MCF 10A (cell line): ENCODE measurements at regions not wholly inside any gene's neighbourhood (a gene's known extent, or its start where the extent isn't known, plus 50 kb on each side); places are given as distances from the start of the nearest gene placed in this dataset.

ENCODE experiments used
- BruUV-seq: library from RNA; stranded (reverse); fragments of 400-500 nt; replicated peaks from 2 replicates; lab custom pipeline; 2021; lab: Mats Ljungman, UMichigan
- CTCF ChIA-PET: fragments of 300-600 bp; sonication (Branson Sonifier 250); formaldehyde crosslinking; extraction: SDS; loops from one replicate; lab custom pipeline; 2021; ENCODE audit warnings: antibody characterized with exemption, inconsistent platforms; lab: Yijun Ruan, JAX
- POLR2A ChIA-PET: fragments of 300-600, 350-650 bp; sonication (Branson Sonifier 250); formaldehyde crosslinking; extraction: SDS; loops from one replicate; lab custom pipeline; 2020; ENCODE audit warnings: antibody characterized with exemption, inconsistent platforms; lab: Yijun Ruan, JAX
- DNase-seq: peaks from one replicate; pipeline ENCODE4 v3.0.0-alpha.2; 2018; ENCODE audit not compliant: unreplicated experiment
- H3K27ac Mint-ChIP-seq: one replicate; pipeline ENCODE4 v1.8.0; 2022; ENCODE audit warnings: mild to moderate bottlenecking, low read depth, mixed read lengths; ENCODE audit not compliant: unreplicated experiment
- H3K27me3 Mint-ChIP-seq: one replicate; pipeline ENCODE4 v1.8.0; 2022; ENCODE audit warnings: mixed read lengths; ENCODE audit not compliant: insufficient read depth, unreplicated experiment
- H3K36me3 Mint-ChIP-seq: one replicate; pipeline ENCODE4 v1.8.0; 2022; ENCODE audit warnings: mild to moderate bottlenecking, moderate library complexity, mixed read lengths; ENCODE audit not compliant: insufficient read depth, unreplicated experiment
- H3K4me1 Mint-ChIP-seq: one replicate; pipeline ENCODE4 v1.8.0; 2022; ENCODE audit warnings: mixed read lengths; ENCODE audit not compliant: insufficient read depth, unreplicated experiment
- H3K4me3 Mint-ChIP-seq: one replicate; pipeline ENCODE4 v1.8.0; 2022; ENCODE audit warnings: mild to moderate bottlenecking, moderate library complexity, mixed read lengths; ENCODE audit not compliant: unreplicated experiment
- H3K9me3 Mint-ChIP-seq: one replicate; pipeline ENCODE4 v1.8.0; 2022; ENCODE audit warnings: mixed read lengths; ENCODE audit not compliant: unreplicated experiment
- intact Hi-C: fragments of 100-400 bp; cut with micrococcal nuclease; formaldehyde crosslinking; loops from 2 replicates; pipeline ENCODE4 v1.14.1; 2022
- TF ChIP-seq, protein P1 (sequence below): fragments of 200-600 bp; IDR thresholded peaks from one replicate; pipeline ENCODE4 v1.8.0; 2022; ENCODE audit warnings: antibody characterized with exemption, mild to moderate bottlenecking; ENCODE audit not compliant: unreplicated experiment

DNA sequence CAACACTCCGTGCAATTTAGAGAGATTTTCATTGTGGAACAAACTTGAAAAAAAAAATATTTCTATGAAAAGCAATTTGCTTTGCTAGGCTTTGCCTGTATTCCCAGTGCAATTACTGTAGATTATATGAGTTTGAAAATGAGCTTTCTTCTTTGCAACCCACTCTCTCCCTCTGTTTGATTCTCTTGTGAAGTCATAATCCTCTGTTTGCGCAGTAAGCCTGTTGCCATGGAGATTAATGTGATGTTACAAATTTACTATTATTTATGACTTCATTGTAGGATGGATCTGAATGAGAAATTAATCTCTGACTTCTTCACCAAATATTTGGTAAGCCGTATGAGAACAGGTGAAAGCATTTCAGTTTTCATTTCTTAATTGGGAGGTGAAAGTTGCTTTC is 320.3 kb downstream of the SPATA31D1 start:
- ChIA-PET POLR2A (no interaction called here), CTCF (no interaction called here)
- H3K27ac Mint-ChIP-seq, result no peak overlapping the region
- H3K27me3 Mint-ChIP-seq, result no peaks in the 10 kb centered on the region
- no TSS peak for BruUV-seq
- no peaks in the 10 kb centered on the region for H3K36me3 Mint-ChIP-seq
- DNase-seq, result no peak
- peaks cover 7% of the 10 kb centered on the region for H3K9me3 Mint-ChIP-seq
- H3K4me1 Mint-ChIP-seq, result no peaks in the 10 kb centered on the region
- intact Hi-C loops, result no loop called here
- no peak overlapping the region for H3K4me3 Mint-ChIP-seq
- TF ChIP-seq, protein P1, sequence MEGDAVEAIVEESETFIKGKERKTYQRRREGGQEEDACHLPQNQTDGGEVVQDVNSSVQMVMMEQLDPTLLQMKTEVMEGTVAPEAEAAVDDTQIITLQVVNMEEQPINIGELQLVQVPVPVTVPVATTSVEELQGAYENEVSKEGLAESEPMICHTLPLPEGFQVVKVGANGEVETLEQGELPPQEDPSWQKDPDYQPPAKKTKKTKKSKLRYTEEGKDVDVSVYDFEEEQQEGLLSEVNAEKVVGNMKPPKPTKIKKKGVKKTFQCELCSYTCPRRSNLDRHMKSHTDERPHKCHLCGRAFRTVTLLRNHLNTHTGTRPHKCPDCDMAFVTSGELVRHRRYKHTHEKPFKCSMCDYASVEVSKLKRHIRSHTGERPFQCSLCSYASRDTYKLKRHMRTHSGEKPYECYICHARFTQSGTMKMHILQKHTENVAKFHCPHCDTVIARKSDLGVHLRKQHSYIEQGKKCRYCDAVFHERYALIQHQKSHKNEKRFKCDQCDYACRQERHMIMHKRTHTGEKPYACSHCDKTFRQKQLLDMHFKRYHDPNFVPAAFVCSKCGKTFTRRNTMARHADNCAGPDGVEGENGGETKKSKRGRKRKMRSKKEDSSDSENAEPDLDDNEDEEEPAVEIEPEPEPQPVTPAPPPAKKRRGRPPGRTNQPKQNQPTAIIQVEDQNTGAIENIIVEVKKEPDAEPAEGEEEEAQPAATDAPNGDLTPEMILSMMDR, result no peak

DNA sequence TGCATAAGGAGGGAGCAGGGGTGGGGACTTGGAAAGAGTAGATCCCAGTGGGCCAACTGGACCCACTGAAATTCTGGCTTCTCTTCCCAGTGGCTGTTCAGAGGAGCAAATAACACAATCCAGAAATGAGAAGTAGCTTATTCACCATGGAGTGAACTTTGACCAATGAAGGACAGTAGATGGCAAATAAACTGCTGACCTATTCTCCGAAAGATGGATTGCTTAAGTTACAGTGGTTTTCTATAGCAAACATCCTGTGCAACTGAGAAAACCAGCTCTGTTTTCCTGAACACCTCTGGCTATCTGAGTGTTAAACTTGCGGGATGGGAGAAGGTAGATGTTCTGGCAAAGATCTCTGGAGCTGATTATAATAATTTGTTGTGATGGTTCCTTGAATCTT is 325.1 kb downstream of the SPATA31D1 start:
- TF ChIP-seq, protein P1, result no peak
- Mint-ChIP-seq H3K27ac (no peak overlapping the region), H3K9me3 (peaks cover 7% of the 10 kb centered on the region), H3K4me1 (no peaks in the 10 kb centered on the region), H3K4me3 (no peak overlapping the region), H3K27me3 (no peaks in the 10 kb centered on the region), H3K36me3 (no peaks in the 10 kb centered on the region)
- ChIA-PET CTCF (no interaction called here), POLR2A (interaction anchor here (0.6 kb wide), 1 partner anchor 8 kb away, joined by 3 read pairs; no protein-coding TSS in a partner anchor)
- DNase-seq, result no peak
- no TSS peak for BruUV-seq
- intact Hi-C loops, result no loop called here

DNA sequence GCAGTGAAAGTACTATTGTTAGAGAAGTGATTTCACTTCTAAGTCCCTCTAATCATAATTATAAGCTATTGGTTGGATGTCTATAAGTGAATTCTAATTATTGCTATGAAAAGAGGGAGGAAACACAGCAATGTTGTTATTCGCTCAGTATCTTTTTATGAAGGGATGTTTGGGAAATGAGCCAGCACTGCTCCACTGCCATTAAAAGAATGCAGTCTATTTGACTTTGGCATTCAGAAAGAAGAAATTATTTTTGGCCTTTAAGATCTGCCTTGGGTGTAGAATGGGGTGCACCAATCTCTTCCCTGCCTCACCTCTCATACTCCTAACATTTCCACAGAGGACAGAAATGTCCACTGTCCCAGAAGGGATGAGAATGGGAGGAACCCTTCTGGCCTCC is 332.0 kb downstream of the SPATA31D1 start:
- no peaks in the 10 kb centered on the region for H3K27me3 Mint-ChIP-seq
- H3K4me1 Mint-ChIP-seq, result no peaks in the 10 kb centered on the region
- no TSS peak for BruUV-seq
- CTCF ChIA-PET, result interaction anchor here (0.6 kb wide), 1 partner anchor 239 kb away, joined by 3 read pairs; no protein-coding TSS in a partner anchor
- intact Hi-C loops, result no loop called here
- TF ChIP-seq, protein P1, result no peak
- H3K9me3 Mint-ChIP-seq, result peaks cover 5% of the 10 kb centered on the region
- POLR2A ChIA-PET, result interaction anchor here (1.3 kb wide), 1 partner anchor 11 kb away, joined by 4 read pairs; no protein-coding TSS in a partner anchor
- no peaks in the 10 kb centered on the region for H3K36me3 Mint-ChIP-seq
- H3K27ac Mint-ChIP-seq, result no peak overlapping the region
- no peak overlapping the region for H3K4me3 Mint-ChIP-seq
- no peak for DNase-seq

DNA sequence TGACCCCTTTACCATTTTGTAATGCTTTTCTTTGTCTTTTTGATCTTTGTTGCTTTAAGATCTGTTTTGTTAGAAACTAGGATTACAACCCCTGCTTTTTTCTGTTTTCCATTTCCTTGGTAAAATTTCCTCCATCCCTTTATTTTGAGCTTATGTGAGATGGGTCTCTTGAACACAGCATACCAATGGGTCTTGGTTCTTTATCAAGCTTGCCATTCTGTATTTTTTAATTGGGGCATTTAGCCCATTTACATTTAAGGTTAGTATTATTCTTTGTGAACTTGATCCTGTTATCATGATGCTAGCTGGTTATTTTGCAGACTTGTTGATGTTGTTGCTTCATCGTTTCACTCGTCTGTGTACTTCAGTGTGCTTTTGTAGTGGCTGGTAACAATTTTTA is 337.3 kb downstream of the SPATA31D1 start:
- intact Hi-C loops, result no loop called here
- peaks cover 15% of the 10 kb centered on the region for H3K9me3 Mint-ChIP-seq
- TF ChIP-seq, protein P1, result no peak
- ChIA-PET POLR2A (interaction anchor here (0.6 kb wide), 1 partner anchor 477 kb away, joined by 4 read pairs; no protein-coding TSS in a partner anchor), CTCF (interaction anchor here (0.6 kb wide), 1 partner anchor 681 kb away, joined by 4 read pairs; no protein-coding TSS in a partner anchor)
- no peak overlapping the region for H3K4me3 Mint-ChIP-seq
- no peaks in the 10 kb centered on the region for H3K4me1 Mint-ChIP-seq
- BruUV-seq, result no TSS peak
- no peak for DNase-seq
- no peaks in the 10 kb centered on the region for H3K27me3 Mint-ChIP-seq
- no peak overlapping the region for H3K27ac Mint-ChIP-seq
- no peaks in the 10 kb centered on the region for H3K36me3 Mint-ChIP-seq
